GM12891 (cell line): ENCODE measurements at regions not wholly inside any gene's neighbourhood (a gene's known extent, or its start where the extent isn't known, plus 50 kb on each side); places are given as distances from the start of the nearest gene placed in this dataset.

Experiments
- PAX5 ChIP-seq: IDR thresholded peaks from 2 replicates; pipeline ENCODE4 v1.6.1; 2011; ENCODE audit warnings: low read length, moderate library complexity, mild to moderate bottlenecking; ENCODE audit not compliant: insufficient read depth, severe bottlenecking
- POLR2A ChIP-seq: IDR thresholded peaks from 2 replicates; pipeline ENCODE4 v1.6.1; 2011; ENCODE audit warnings: low read depth, low read length, control low read depth
- POLR2AphosphoS5 ChIP-seq: IDR thresholded peaks from 2 replicates; pipeline ENCODE4 v1.6.1; 2011; ENCODE audit warnings: low read depth, low read length, control low read depth
- SPI1 ChIP-seq: IDR thresholded peaks from 2 replicates; pipeline ENCODE4 v1.6.1; 2011; ENCODE audit warnings: low read depth, low read length, control low read depth
- TAF1 ChIP-seq: IDR thresholded peaks from 2 replicates; pipeline ENCODE4 v1.6.1; 2011; ENCODE audit warnings: low read depth, low read length, control low read depth

DNA sequence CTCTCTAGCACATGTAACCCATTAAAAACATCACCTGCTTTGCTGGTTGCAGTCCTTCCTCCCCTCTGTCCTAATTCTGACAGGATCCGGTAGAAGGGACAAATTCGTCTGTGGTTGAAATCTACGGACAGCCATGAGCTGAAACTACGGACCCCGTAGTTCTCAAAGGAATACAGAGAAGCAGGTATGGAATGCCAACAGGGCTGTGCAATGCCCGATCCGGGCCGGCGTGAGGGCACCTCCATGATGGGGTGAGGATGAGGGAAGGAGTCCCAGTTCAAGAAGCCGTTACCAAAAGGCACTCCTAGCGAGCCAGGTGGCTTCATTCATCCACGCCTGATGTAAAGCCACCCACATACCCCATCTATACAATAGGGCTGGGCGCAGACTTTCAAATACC, 160.0 kb upstream of the NSMCE3 start:
- TF ChIP-seq POLR2A: no peak
- no peak for TF ChIP-seq POLR2AphosphoS5
- TF ChIP-seq TAF1: no peak
- no peak for TF ChIP-seq PAX5
- TF ChIP-seq SPI1: no peak
